Neural cell (in vitro differentiated cells): ENCODE measurements at regions not wholly inside any gene's neighbourhood (a gene's known extent, or its start where the extent isn't known, plus 50 kb on each side); places are given as distances from the start of the nearest gene placed in this dataset.

Experiments used
- POLR2AphosphoS5 ChIP-seq: IDR thresholded peaks from 2 replicates; pipeline ENCODE4 v1.6.1; 2012
- TF ChIP-seq, protein P1 (sequence below): IDR thresholded peaks from 2 replicates; pipeline ENCODE4 v1.6.1; 2012; ENCODE audit warnings: borderline replicate concordance

DNA sequence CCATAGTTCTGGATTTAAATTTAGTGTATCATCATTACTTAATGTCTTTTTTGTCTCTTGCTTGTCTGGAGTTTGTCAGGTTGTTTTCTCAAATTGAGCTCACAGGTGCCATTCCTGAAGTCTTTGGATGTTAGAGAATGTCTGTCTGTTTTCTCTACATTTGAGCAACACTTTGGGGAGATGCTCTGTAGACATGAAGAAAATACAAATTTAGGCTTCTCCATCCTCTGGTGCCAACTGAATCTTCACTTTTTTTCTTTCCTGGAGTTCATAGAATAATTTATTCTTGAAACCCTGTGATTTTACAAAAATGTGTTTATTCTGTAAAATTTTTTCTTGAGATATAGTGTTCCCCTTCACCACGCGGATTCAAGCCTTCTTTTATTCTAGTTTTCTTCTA lies 256.4 kb upstream of the HDAC4 start:
- no peak for TF ChIP-seq POLR2AphosphoS5
- TF ChIP-seq, protein P1, sequence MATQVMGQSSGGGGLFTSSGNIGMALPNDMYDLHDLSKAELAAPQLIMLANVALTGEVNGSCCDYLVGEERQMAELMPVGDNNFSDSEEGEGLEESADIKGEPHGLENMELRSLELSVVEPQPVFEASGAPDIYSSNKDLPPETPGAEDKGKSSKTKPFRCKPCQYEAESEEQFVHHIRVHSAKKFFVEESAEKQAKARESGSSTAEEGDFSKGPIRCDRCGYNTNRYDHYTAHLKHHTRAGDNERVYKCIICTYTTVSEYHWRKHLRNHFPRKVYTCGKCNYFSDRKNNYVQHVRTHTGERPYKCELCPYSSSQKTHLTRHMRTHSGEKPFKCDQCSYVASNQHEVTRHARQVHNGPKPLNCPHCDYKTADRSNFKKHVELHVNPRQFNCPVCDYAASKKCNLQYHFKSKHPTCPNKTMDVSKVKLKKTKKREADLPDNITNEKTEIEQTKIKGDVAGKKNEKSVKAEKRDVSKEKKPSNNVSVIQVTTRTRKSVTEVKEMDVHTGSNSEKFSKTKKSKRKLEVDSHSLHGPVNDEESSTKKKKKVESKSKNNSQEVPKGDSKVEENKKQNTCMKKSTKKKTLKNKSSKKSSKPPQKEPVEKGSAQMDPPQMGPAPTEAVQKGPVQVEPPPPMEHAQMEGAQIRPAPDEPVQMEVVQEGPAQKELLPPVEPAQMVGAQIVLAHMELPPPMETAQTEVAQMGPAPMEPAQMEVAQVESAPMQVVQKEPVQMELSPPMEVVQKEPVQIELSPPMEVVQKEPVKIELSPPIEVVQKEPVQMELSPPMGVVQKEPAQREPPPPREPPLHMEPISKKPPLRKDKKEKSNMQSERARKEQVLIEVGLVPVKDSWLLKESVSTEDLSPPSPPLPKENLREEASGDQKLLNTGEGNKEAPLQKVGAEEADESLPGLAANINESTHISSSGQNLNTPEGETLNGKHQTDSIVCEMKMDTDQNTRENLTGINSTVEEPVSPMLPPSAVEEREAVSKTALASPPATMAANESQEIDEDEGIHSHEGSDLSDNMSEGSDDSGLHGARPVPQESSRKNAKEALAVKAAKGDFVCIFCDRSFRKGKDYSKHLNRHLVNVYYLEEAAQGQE = no peak
